Stimulated activated effector memory CD8-positive, alpha-beta T cell treated with anti-CD3 and anti-CD28 coated beads, Interleukin-12 subunit alpha, Interleukin-12 subunit beta, amount 100 ng/mL, for 72 hours (primary cell): ENCODE measurements at regions not wholly inside any gene's neighbourhood (a gene's known extent, or its start where the extent isn't known, plus 50 kb on each side); places are given as distances from the start of the nearest gene placed in this dataset.

Source experiments
- ATAC-seq: fragments of 150-1000 bp; cut with Tn5 transposase; 2 replicates; pipeline ENCODE4 v1.10.0; 2021
- DNase-seq, 2 donors: peaks; one replicate each; pipeline ENCODE4 v3.0.0; 2021 to 2022; ENCODE audit warnings: low spot score in 2 of 2
- H3K27ac Mint-ChIP-seq: one replicate; pipeline ENCODE4 v1.8.0; 2022; ENCODE audit warnings: mild to moderate bottlenecking, mixed read lengths
- H3K36me3 Mint-ChIP-seq: one replicate; pipeline ENCODE4 v1.8.0; 2022; ENCODE audit warnings: mild to moderate bottlenecking, mixed read lengths
- H3K4me1 Mint-ChIP-seq: one replicate; pipeline ENCODE4 v1.8.0; 2022; ENCODE audit warnings: mixed read lengths
- H3K4me3 Mint-ChIP-seq: one replicate; pipeline ENCODE4 v1.8.0; 2022; ENCODE audit warnings: mild to moderate bottlenecking, mixed read lengths
- H3K9me3 Mint-ChIP-seq: one replicate; pipeline ENCODE4 v1.8.0; 2022; ENCODE audit warnings: mixed read lengths

GRCh38 chr2:145777914-145778313 lies 1258.0 kb upstream of the ZEB2 start:
- H3K27ac Mint-ChIP-seq: no peak overlapping the region
- peak; percentile 48 for ATAC-seq
- H3K4me1 Mint-ChIP-seq: no peaks in the 10 kb centered on the region
- no peak overlapping the region for H3K4me3 Mint-ChIP-seq
- H3K9me3 Mint-ChIP-seq: peaks cover 2% of the 10 kb centered on the region
- no peak for DNase-seq
- H3K36me3 Mint-ChIP-seq: no peaks in the 10 kb centered on the region

- Mint-ChIP-seq H3K36me3 (no peaks in the 10 kb centered on the region), H3K9me3 (peaks cover 2% of the 10 kb centered on the region), H3K4me3 (no peak overlapping the region), H3K4me1 (no peaks in the 10 kb centered on the region), H3K27ac (no peak overlapping the region)
- ATAC-seq (no peak), DNase-seq (no peak)
Observed at GRCh38 chr2:145777297-145777696, 1257.4 kb upstream of the ZEB2 start.

- ATAC-seq (no peak), DNase-seq (no peak)
- Mint-ChIP-seq H3K4me1 (no peaks in the 10 kb centered on the region), H3K27ac (no peak overlapping the region), H3K36me3 (no peaks in the 10 kb centered on the region), H3K4me3 (no peak overlapping the region), H3K9me3 (peaks cover 2% of the 10 kb centered on the region)
Observed at GRCh38 chr2:145775591-145775990, 1255.7 kb upstream of the ZEB2 start.

GRCh38 chr2:145771525-145771924 lies 1251.6 kb upstream of the ZEB2 start:
- Mint-ChIP-seq H3K36me3 (no peaks in the 10 kb centered on the region), H3K27ac (no peak overlapping the region), H3K4me3 (no peak overlapping the region), H3K9me3 (peaks cover 2% of the 10 kb centered on the region), H3K4me1 (no peaks in the 10 kb centered on the region)
- ATAC-seq: no peak
- DNase-seq: no peak

GRCh38 chr2:145769011-145769716 lies 1249.2 kb upstream of the ZEB2 start:
- Mint-ChIP-seq H3K4me1 (no peaks in the 10 kb centered on the region), H3K27ac (no peak overlapping the region), H3K9me3 (no peaks in the 10 kb centered on the region), H3K4me3 (no peak overlapping the region), H3K36me3 (no peaks in the 10 kb centered on the region)
- ATAC-seq: no peak
- no peak for DNase-seq

GRCh38 chr2:145765874-145766273 lies 1246.0 kb upstream of the ZEB2 start:
- no peak for DNase-seq
- Mint-ChIP-seq H3K27ac (no peak overlapping the region), H3K9me3 (no peaks in the 10 kb centered on the region), H3K4me1 (no peaks in the 10 kb centered on the region), H3K4me3 (no peak overlapping the region), H3K36me3 (no peaks in the 10 kb centered on the region)
- no peak for ATAC-seq

GRCh38 chr2:145764631-145765030 lies 1244.7 kb upstream of the ZEB2 start:
- no peak for DNase-seq
- no peak overlapping the region for H3K27ac Mint-ChIP-seq
- no peaks in the 10 kb centered on the region for H3K36me3 Mint-ChIP-seq
- H3K4me1 Mint-ChIP-seq: no peaks in the 10 kb centered on the region
- no peak overlapping the region for H3K4me3 Mint-ChIP-seq
- no peaks in the 10 kb centered on the region for H3K9me3 Mint-ChIP-seq
- ATAC-seq: no peak

- ATAC-seq: no peak
Observed at GRCh38 chr2:145760781-145761649, 1241.1 kb upstream of the ZEB2 start.

GRCh38 chr2:145759228-145759915 lies 1239.5 kb upstream of the ZEB2 start:
- Mint-ChIP-seq H3K36me3 (no peaks in the 10 kb centered on the region), H3K4me3 (no peak overlapping the region), H3K27ac (no peak overlapping the region), H3K4me1 (no peaks in the 10 kb centered on the region), H3K9me3 (no peaks in the 10 kb centered on the region)
- ATAC-seq (no peak), DNase-seq (no peak)

More at GRCh38 chr2:145760781-145761649, 1241.1 kb upstream of the ZEB2 start:
- Mint-ChIP-seq H3K4me3 (no peak overlapping the region), H3K9me3 (no peaks in the 10 kb centered on the region), H3K36me3 (no peaks in the 10 kb centered on the region), H3K27ac (no peak overlapping the region), H3K4me1 (no peaks in the 10 kb centered on the region)
- DNase-seq: no peak

- H3K36me3 Mint-ChIP-seq: no peaks in the 10 kb centered on the region
- no peaks in the 10 kb centered on the region for H3K4me1 Mint-ChIP-seq
- no peak overlapping the region for H3K27ac Mint-ChIP-seq
- no peaks in the 10 kb centered on the region for H3K9me3 Mint-ChIP-seq
- H3K4me3 Mint-ChIP-seq: no peak overlapping the region
- ATAC-seq (no peak), DNase-seq (no peak)
Observed at GRCh38 chr2:145757503-145758246, 1237.8 kb upstream of the ZEB2 start.

- H3K36me3 Mint-ChIP-seq: no peaks in the 10 kb centered on the region
- DNase-seq (no peak), ATAC-seq (no peak)
- H3K9me3 Mint-ChIP-seq: no peaks in the 10 kb centered on the region
- H3K27ac Mint-ChIP-seq: no peak overlapping the region
- peaks cover 6% of the 10 kb centered on the region for H3K4me1 Mint-ChIP-seq
- no peak overlapping the region for H3K4me3 Mint-ChIP-seq
Observed at GRCh38 chr2:145755019-145755837, 1235.3 kb upstream of the ZEB2 start.

GRCh38 chr2:145753966-145754365 lies 1234.0 kb upstream of the ZEB2 start:
- ATAC-seq (no peak), DNase-seq (no peak)
- H3K27ac Mint-ChIP-seq: no peak overlapping the region
- peaks cover 6% of the 10 kb centered on the region for H3K4me1 Mint-ChIP-seq
- no peak overlapping the region for H3K4me3 Mint-ChIP-seq
- no peaks in the 10 kb centered on the region for H3K36me3 Mint-ChIP-seq
- H3K9me3 Mint-ChIP-seq: no peaks in the 10 kb centered on the region

GRCh38 chr2:145753041-145753608 lies 1233.2 kb upstream of the ZEB2 start:
- peaks cover 6% of the 10 kb centered on the region for H3K4me1 Mint-ChIP-seq
- ATAC-seq: no peak
- no peak overlapping the region for H3K4me3 Mint-ChIP-seq
- no peak for DNase-seq
- no peaks in the 10 kb centered on the region for H3K9me3 Mint-ChIP-seq
- no peak overlapping the region for H3K27ac Mint-ChIP-seq
- H3K36me3 Mint-ChIP-seq: no peaks in the 10 kb centered on the region

- Mint-ChIP-seq H3K4me3 (no peak overlapping the region), H3K4me1 (peaks cover 6% of the 10 kb centered on the region), H3K9me3 (peaks cover 3% of the 10 kb centered on the region), H3K27ac (no peak overlapping the region), H3K36me3 (no peaks in the 10 kb centered on the region)
- ATAC-seq (no peak), DNase-seq (no peak)
Observed at GRCh38 chr2:145752091-145752806, 1232.3 kb upstream of the ZEB2 start.
